Brain microvascular endothelial cell (primary cell): ENCODE measurements at regions not wholly inside any gene's neighbourhood (a gene's known extent, or its start where the extent isn't known, plus 50 kb on each side); places are given as distances from the start of the nearest gene placed in this dataset.
A peak's percentile ranks its signal among the peaks of the same experiment; 100 is the strongest.

Experiments used
- DNase-seq: peaks from one replicate; pipeline ENCODE4 v3.0.0-alpha.2; 2020
- H3K27ac ChIP-seq: fragments of 250-450 bp; sonication (Bioruptor Pico); 2 replicates; pipeline ENCODE4 v1.5.1; 2020; ENCODE audit warnings: mild to moderate bottlenecking, moderate library complexity
- H3K27me3 ChIP-seq: fragments of 250-450 bp; sonication (Bioruptor Pico); replicated peaks from 2 replicates; pipeline ENCODE4 v1.5.1; 2020; ENCODE audit warnings: mild to moderate bottlenecking
- H3K36me3 ChIP-seq: fragments of 250-450 bp; sonication (Bioruptor Pico); replicated peaks from 2 replicates; pipeline ENCODE4 v1.5.1; 2020; ENCODE audit warnings: mild to moderate bottlenecking
- H3K4me3 ChIP-seq: 2 replicates; pipeline ENCODE4 v1.5.1; 2011; ENCODE audit warnings: low read depth, mild to moderate bottlenecking, control low read depth, low read length, moderate library complexity
- in situ Hi-C: cut with HindIII; loops from 2 replicates; pipeline ENCODE4 v1.10.0; 2017; ENCODE audit warnings: low sequenced_read_pairs, low pct_ligation_motif_present
- TF ChIP-seq, protein P1 (sequence below): IDR thresholded peaks from 2 replicates; pipeline ENCODE4 v1.5.1; 2011; ENCODE audit warnings: low read depth, mild to moderate bottlenecking, moderate library complexity, low read length, control low read depth, inconsistent platforms; ENCODE audit errors: missing control alignments

DNA sequence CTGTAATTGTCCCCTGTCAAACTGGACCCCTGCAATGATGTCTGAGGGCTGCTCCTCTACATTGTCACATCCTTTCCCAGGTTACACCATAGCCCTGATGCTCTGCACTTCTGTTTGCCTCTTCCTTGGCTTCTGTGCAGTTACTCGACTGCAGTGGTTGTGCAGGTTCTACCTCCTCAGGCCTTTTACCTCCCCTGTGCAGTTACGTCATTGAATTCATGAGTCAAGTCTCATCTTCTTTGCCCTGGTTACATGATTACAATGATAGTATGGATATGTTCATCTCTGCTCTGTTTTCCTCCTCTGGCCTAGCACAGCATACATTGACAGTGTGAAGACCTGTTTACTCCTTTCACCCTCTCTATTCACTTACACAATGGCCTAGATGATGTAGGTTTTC is 83.2 kb downstream of the FAM47B start:
- in situ Hi-C loops = no loop called here
- H3K27ac ChIP-seq = no peak overlapping the region
- H3K36me3 ChIP-seq = no peaks in the 10 kb centered on the region
- TF ChIP-seq, protein P1, sequence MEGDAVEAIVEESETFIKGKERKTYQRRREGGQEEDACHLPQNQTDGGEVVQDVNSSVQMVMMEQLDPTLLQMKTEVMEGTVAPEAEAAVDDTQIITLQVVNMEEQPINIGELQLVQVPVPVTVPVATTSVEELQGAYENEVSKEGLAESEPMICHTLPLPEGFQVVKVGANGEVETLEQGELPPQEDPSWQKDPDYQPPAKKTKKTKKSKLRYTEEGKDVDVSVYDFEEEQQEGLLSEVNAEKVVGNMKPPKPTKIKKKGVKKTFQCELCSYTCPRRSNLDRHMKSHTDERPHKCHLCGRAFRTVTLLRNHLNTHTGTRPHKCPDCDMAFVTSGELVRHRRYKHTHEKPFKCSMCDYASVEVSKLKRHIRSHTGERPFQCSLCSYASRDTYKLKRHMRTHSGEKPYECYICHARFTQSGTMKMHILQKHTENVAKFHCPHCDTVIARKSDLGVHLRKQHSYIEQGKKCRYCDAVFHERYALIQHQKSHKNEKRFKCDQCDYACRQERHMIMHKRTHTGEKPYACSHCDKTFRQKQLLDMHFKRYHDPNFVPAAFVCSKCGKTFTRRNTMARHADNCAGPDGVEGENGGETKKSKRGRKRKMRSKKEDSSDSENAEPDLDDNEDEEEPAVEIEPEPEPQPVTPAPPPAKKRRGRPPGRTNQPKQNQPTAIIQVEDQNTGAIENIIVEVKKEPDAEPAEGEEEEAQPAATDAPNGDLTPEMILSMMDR = no peak
- no peak for DNase-seq
- H3K27me3 ChIP-seq = no peaks in the 10 kb centered on the region
- no peak overlapping the region for H3K4me3 ChIP-seq

GRCh38 chrX:35040871-35041270 is 98.3 kb downstream of the FAM47B start:
- Histone ChIP-seq H3K27ac (no peak overlapping the region), H3K36me3 (no peaks in the 10 kb centered on the region), H3K27me3 (no peaks in the 10 kb centered on the region), H3K4me3 (no peak overlapping the region)
- TF ChIP-seq, protein P1 = no peak
- in situ Hi-C loops = no loop called here
- no peak for DNase-seq

DNA sequence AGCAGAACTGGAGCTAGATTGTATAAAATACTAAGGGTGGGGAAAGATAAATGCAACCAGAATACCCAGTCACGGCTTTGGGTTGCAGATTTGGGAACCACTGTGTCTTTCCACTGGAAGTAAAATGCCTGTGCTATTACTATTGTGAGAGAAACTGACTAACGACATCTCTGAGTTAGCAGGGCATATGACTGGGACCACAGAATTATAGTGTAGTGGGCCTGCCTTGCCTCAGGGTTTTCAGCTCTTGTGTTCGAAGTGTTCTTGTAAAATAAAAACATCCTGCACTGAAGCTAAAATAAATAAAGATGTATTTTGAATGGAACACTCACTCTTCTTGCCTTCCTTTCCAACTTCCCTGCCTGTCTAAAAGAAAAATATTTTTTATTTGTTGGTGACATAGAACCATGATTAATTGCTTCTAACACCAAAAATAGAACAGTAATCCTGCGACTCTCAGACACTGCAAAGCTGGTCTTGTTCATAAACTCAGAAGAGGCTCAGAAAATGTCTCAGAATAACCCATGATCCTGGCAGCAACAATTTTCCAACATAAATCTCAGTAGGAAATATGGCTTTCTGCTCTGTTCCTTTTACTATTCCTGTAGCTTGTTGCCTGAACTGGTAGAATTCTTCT is 104.2 kb downstream of the FAM47B start:
- Histone ChIP-seq H3K27ac (no peak overlapping the region), H3K36me3 (no peaks in the 10 kb centered on the region), H3K4me3 (no peak overlapping the region), H3K27me3 (no peaks in the 10 kb centered on the region)
- in situ Hi-C loops = no loop called here
- TF ChIP-seq, protein P1 = no peak
- DNase-seq = no peak

DNA sequence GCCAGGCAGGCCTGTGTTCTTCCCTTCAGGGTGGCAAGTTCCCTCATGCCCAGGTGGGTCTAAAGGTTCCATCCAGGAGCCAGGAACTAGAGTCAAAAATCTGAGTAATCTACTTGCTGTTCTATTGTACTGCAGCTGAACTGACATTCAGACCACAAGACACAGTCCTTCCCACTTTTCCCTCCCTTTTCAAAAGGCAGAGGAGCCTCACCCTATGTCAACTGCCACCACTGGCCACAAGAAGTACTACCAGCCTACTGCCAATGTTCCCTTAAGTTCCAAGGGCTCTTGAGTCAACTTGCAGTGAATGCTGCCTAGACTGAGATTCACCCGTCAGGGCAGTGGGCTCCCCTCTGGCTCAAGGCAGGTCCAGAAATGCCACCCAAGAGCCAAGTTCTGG is 133.5 kb downstream of the FAM47B start:
- no peak for DNase-seq
- in situ Hi-C loops = no loop called here
- Histone ChIP-seq H3K4me3 (no peak overlapping the region), H3K27ac (no peak overlapping the region), H3K27me3 (no peaks in the 10 kb centered on the region), H3K36me3 (no peaks in the 10 kb centered on the region)
- TF ChIP-seq, protein P1 = peak; percentile 21

DNA sequence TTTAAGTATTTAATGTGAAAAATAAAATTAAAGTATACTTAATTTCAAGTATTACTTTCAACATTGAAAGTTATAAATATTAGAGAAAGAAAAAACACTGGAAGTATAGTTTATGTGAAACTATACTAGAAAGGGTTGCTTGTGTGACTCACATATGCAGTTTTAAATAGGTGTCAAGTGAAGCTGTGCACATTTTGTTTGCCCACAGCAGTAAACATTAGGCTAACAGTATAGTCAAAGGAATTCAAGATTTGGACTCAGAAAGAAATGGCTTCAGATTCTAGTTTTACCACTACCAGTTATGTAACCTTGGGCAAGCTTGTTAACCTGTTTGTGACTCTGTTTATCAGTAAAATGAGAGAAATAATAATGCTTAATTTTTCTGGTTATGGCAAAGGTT is 148.2 kb downstream of the FAM47B start:
- no peaks in the 10 kb centered on the region for H3K36me3 ChIP-seq
- TF ChIP-seq, protein P1 = no peak
- no peak for DNase-seq
- in situ Hi-C loops = no loop called here
- H3K4me3 ChIP-seq = no peak overlapping the region
- H3K27ac ChIP-seq = no peak overlapping the region
- H3K27me3 ChIP-seq = no peaks in the 10 kb centered on the region

DNA sequence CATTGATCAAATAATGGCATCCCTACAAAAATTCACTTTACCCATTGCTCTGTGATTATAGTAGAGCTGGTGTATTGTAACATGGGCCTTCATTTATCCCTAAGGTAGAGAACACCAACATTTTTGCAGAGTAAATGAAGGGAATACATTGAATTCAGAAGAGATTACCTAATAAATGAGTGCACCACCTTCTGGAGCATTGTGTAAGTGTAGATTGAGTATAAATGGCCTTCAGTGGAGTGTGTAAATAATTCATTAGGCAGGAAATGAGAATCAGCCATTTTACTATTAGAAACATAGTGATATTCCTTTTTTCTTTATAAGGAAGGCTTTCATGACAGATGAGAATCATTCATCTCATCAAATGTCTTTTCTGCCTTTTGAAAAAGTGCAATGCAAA is 155.8 kb downstream of the FAM47B start:
- Histone ChIP-seq H3K4me3 (no peak overlapping the region), H3K36me3 (no peaks in the 10 kb centered on the region), H3K27ac (no peak overlapping the region), H3K27me3 (no peaks in the 10 kb centered on the region)
- in situ Hi-C loops = no loop called here
- TF ChIP-seq, protein P1 = no peak
- no peak for DNase-seq
